Right lobe of liver (tissue), 6 donors: ENCODE measurements at regions not wholly inside any gene's neighbourhood (a gene's known extent, or its start where the extent isn't known, plus 50 kb on each side); places are given as distances from the start of the nearest gene placed in this dataset.
A peak's percentile ranks its signal among the peaks of the same experiment; 100 is the strongest.
"Not testable (repeated sequence)": the region's sequence is repeated elsewhere in the genome, so short reads cannot be mapped to it uniquely, and the experiment has no call there.

Source experiments
- ATAC-seq, 4 donors: fragments of 200-7000 bp; cut with Tn5 transposase; one replicate each; pipeline ENCODE4 v1.9.1; 2020; ENCODE audit warnings: mild to moderate bottlenecking in 4 of 4, moderate library complexity in 4 of 4
- DNase-seq, 3 donors: peaks; one replicate each; pipeline ENCODE4 v3.0.0-alpha.2; 2020
- H3K27ac ChIP-seq, 3 donors: fragments of 200-600 bp; one replicate each; pipeline ENCODE4 v1.8.0; 2022
- H3K27me3 ChIP-seq, 2 donors: fragments of 200-600 bp; one replicate each; pipeline ENCODE4 v1.8.0; 2022
- H3K36me3 ChIP-seq, 4 donors: fragments of 200-600 bp; sonication (generic) in 1 of 4; one replicate each; pipeline versions ENCODE4 v1.5.1 to v1.8.0; 2017 to 2022; ENCODE audit warnings: control low read depth in 1 of 4
- H3K4me1 ChIP-seq, 4 donors: fragments of 200-600 bp; sonication (generic) in 1 of 4; one replicate each; pipeline versions ENCODE4 v1.5.1 to v1.8.0; 2017 to 2022; ENCODE audit warnings: control low read depth in 1 of 4
- H3K4me3 ChIP-seq, 3 donors: fragments of 200-600 bp; one replicate each; pipeline ENCODE4 v1.8.0; 2022
- H3K9me3 ChIP-seq, 4 donors: fragments of 200-600 bp; sonication (generic) in 1 of 4; one replicate each; pipeline versions ENCODE4 v1.5.1 to v1.8.0; 2017 to 2022; ENCODE audit warnings: control low read depth in 1 of 4
- CTCF ChIP-seq, 4 donors: fragments of 200-600 bp in 3 of 4; fragments of 450-650 bp in 1 of 4; IDR thresholded peaks; one replicate each; pipeline versions ENCODE4 v1.5.1 to v1.8.0; 2016 to 2022; ENCODE audit warnings: antibody characterized with exemption in 4 of 4, mild to moderate bottlenecking in 2 of 4
- POLR2A ChIP-seq: fragments of 450-650 bp; IDR thresholded peaks from one replicate; pipeline ENCODE4 v1.6.1; 2017; ENCODE audit warnings: antibody characterized with exemption, mild to moderate bottlenecking
- WGBS: methylation state at CpG from one replicate; pipeline ENCODE4 v1.1.6; 2018; ENCODE audit warnings: low coverage, low lambda C conversion rate; ENCODE audit not compliant: insufficient coverage; ENCODE audit errors: missing lambda C conversion rate; 5-methylcytosine and 5-hydroxymethylcytosine counted together
- intact Hi-C, 2 donors: fragments of 100-400 bp; cut with DNase I; formaldehyde crosslinking; loops; one replicate each; pipeline versions ENCODE4 v1.11.2 to v1.14.1; 2022
- donor health status: DM: no; HTN: yes; CAD: no.
- donor health status: DM: no; HTN: no; CAD: no.
- donor health status: DM: no; HTN: no; CAD: no.
- donor health status: DM: no; HTN: yes; CAD: no.
- donor health status: DM: no; HTN: yes; CAD: no.

- Histone ChIP-seq H3K36me3 (no peaks in the 10 kb centered on the region), H3K4me1 (peaks cover 0 to 13% (median 3%) of the 10 kb centered on the region in 4 donors), H3K9me3 (no peaks in the 10 kb centered on the region), H3K4me3 (no peak overlapping the region), H3K27ac (peak overlapping the region in 1 of 3 donors; percentile 26), H3K27me3 (no peaks in the 10 kb centered on the region)
- peak in 1 of 3 donors; percentile 87 for DNase-seq
- intact Hi-C loops, result no loop called here
- ATAC-seq, result peak; percentile 97 to 99 (median 99)
- 25% methylated on average over 3 of the region's 3 CpGs for WGBS
- no peak for TF ChIP-seq POLR2A
- TF ChIP-seq CTCF (IDR thresholded peaks at IDR 0.05), result no peak
These were observed 88.4 kb upstream of the TEAD1 start for GRCh38 chr11:12585861-12586260.

GRCh38 chr11:12587333-12587991, 86.8 kb upstream of the TEAD1 start:
- peaks cover 0 to 13% (median 3%) of the 10 kb centered on the region in 4 donors for H3K4me1 ChIP-seq
- H3K27me3 ChIP-seq, result no peaks in the 10 kb centered on the region
- H3K9me3 ChIP-seq, result no peaks in the 10 kb centered on the region
- TF ChIP-seq CTCF (IDR thresholded peaks at IDR 0.05), result no peak
- TF ChIP-seq POLR2A, result no peak
- no peak overlapping the region for H3K4me3 ChIP-seq
- ATAC-seq (no peak), DNase-seq (no peak)
- intact Hi-C loops, result no loop called here
- H3K36me3 ChIP-seq, result no peaks in the 10 kb centered on the region
- WGBS, result 39% methylated on average over 6 of the region's 6 CpGs
- no peak overlapping the region for H3K27ac ChIP-seq

GRCh38 chr11:12591706-12592105, 82.5 kb upstream of the TEAD1 start:
- no peak for TF ChIP-seq CTCF (IDR thresholded peaks at IDR 0.05)
- no peak for TF ChIP-seq POLR2A
- H3K27ac ChIP-seq, result no peak overlapping the region
- no peaks in the 10 kb centered on the region for H3K27me3 ChIP-seq
- WGBS, result 83% methylated on average over 4 of the region's 4 CpGs
- no peaks in the 10 kb centered on the region for H3K36me3 ChIP-seq
- peaks cover 0 to under 1% (median 0%) of the 10 kb centered on the region in 4 donors for H3K4me1 ChIP-seq
- no peak for DNase-seq
- H3K9me3 ChIP-seq, result no peaks in the 10 kb centered on the region
- intact Hi-C loops, result no loop called here
- no peak for ATAC-seq
- H3K4me3 ChIP-seq, result no peak overlapping the region

GRCh38 chr11:12592283-12592682, 81.9 kb upstream of the TEAD1 start:
- DNase-seq (no peak), ATAC-seq (no peak)
- no peaks in the 10 kb centered on the region for H3K36me3 ChIP-seq
- H3K4me3 ChIP-seq, result no peak overlapping the region
- no peaks in the 10 kb centered on the region for H3K9me3 ChIP-seq
- no peaks in the 10 kb centered on the region for H3K27me3 ChIP-seq
- H3K27ac ChIP-seq, result no peak overlapping the region
- TF ChIP-seq POLR2A (no peak), CTCF (IDR thresholded peaks at IDR 0.05) (no peak)
- WGBS, result 84% methylated on average over 3 of the region's 3 CpGs
- intact Hi-C loops, result no loop called here
- H3K4me1 ChIP-seq, result no peaks in the 10 kb centered on the region

- H3K4me1 ChIP-seq, H3K27ac ChIP-seq, DNase-seq, H3K36me3 ChIP-seq, ATAC-seq, H3K4me3 ChIP-seq, H3K9me3 ChIP-seq, intact Hi-C loops, H3K27me3 ChIP-seq: not testable (repeated sequence)
- WGBS, result 75% methylated on average over 2 of the region's 2 CpGs
These were observed 79.0 kb upstream of the TEAD1 start for GRCh38 chr11:12595089-12595847.
